ENCODE measurements at regions not wholly inside any gene's neighbourhood (a gene's known extent, or its start where the extent isn't known, plus 50 kb on each side); places are given as distances from the start of the nearest gene placed in this dataset.

GRCh38 chr4:41426539-41426938 is 111.4 kb upstream of the LIMCH1 start:
- peaks cover 67% of the 10 kb centered on the region for H3K4me1 Mint-ChIP-seq
- H3K9me3 Mint-ChIP-seq = no peaks in the 10 kb centered on the region
- DNase-seq (ENCODE audit: low spot score in 2 of 2, unreplicated experiment in 2 of 2) = no peak
- no peaks in the 10 kb centered on the region for H3K27me3 Mint-ChIP-seq (ENCODE audit: low read depth)
- no peak overlapping the region for H3K4me3 Mint-ChIP-seq
- TF ChIP-seq CTCF (IDR thresholded peaks at IDR 0.05; ENCODE audit: unreplicated experiment) = no peak
- peak overlapping the region; percentile 90 for H3K27ac Mint-ChIP-seq
- no peaks in the 10 kb centered on the region for H3K36me3 Mint-ChIP-seq

- H3K27me3 Mint-ChIP-seq (ENCODE audit: low read depth) = no peaks in the 10 kb centered on the region
- DNase-seq (ENCODE audit: low spot score in 2 of 2, unreplicated experiment in 2 of 2) = no peak
- no peak for TF ChIP-seq CTCF (IDR thresholded peaks at IDR 0.05; ENCODE audit: unreplicated experiment)
- H3K27ac Mint-ChIP-seq = peak overlapping the region; percentile 90
- no peaks in the 10 kb centered on the region for H3K36me3 Mint-ChIP-seq
- H3K4me1 Mint-ChIP-seq = peaks cover 75% of the 10 kb centered on the region
- no peak overlapping the region for H3K4me3 Mint-ChIP-seq
- H3K9me3 Mint-ChIP-seq = no peaks in the 10 kb centered on the region
These were observed 110.6 kb upstream of the LIMCH1 start for GRCh38 chr4:41427306-41427882.

- H3K4me3 Mint-ChIP-seq = no peak overlapping the region
- no peaks in the 10 kb centered on the region for H3K9me3 Mint-ChIP-seq
- no peak for TF ChIP-seq CTCF (IDR thresholded peaks at IDR 0.05; ENCODE audit: unreplicated experiment)
- H3K36me3 Mint-ChIP-seq = no peaks in the 10 kb centered on the region
- no peaks in the 10 kb centered on the region for H3K27me3 Mint-ChIP-seq (ENCODE audit: low read depth)
- DNase-seq (ENCODE audit: low spot score in 2 of 2, unreplicated experiment in 2 of 2) = no peak
- peaks cover 82% of the 10 kb centered on the region for H3K4me1 Mint-ChIP-seq
- peak overlapping the region; percentile 90 for H3K27ac Mint-ChIP-seq
These were observed 109.9 kb upstream of the LIMCH1 start for GRCh38 chr4:41427931-41428600.

GRCh38 chr4:41428601-41429279 is 109.2 kb upstream of the LIMCH1 start:
- Mint-ChIP-seq H3K9me3 (no peaks in the 10 kb centered on the region), H3K4me3 (no peak overlapping the region), H3K36me3 (no peaks in the 10 kb centered on the region), H3K27ac (peak overlapping the region; percentile 90), H3K4me1 (peaks cover 79% of the 10 kb centered on the region), H3K27me3 (ENCODE audit: low read depth) (no peaks in the 10 kb centered on the region)
- no peak for TF ChIP-seq CTCF (IDR thresholded peaks at IDR 0.05; ENCODE audit: unreplicated experiment)
- DNase-seq (ENCODE audit: low spot score in 2 of 2, unreplicated experiment in 2 of 2) = no peak

- no peaks in the 10 kb centered on the region for H3K27me3 Mint-ChIP-seq (ENCODE audit: low read depth)
- H3K4me1 Mint-ChIP-seq = peaks cover 75% of the 10 kb centered on the region
- H3K27ac Mint-ChIP-seq = peak overlapping the region; percentile 90
- no peaks in the 10 kb centered on the region for H3K36me3 Mint-ChIP-seq
- TF ChIP-seq CTCF (IDR thresholded peaks at IDR 0.05; ENCODE audit: unreplicated experiment) = no peak
- H3K4me3 Mint-ChIP-seq = no peak overlapping the region
- DNase-seq (ENCODE audit: low spot score in 2 of 2, unreplicated experiment in 2 of 2) = no peak
- no peaks in the 10 kb centered on the region for H3K9me3 Mint-ChIP-seq
These were observed 108.7 kb upstream of the LIMCH1 start for GRCh38 chr4:41429280-41429669.

Measured in mesothelial cell of epicardium (in vitro differentiated cells).